HFFc6 (cell line): ENCODE measurements at regions not wholly inside any gene's neighbourhood (a gene's known extent, or its start where the extent isn't known, plus 50 kb on each side); places are given as distances from the start of the nearest gene placed in this dataset.

ENCODE experiments used
- DNase-seq: peaks from one replicate; pipeline ENCODE4 v3.0.0-alpha.2; 2018
- H3K27ac Mint-ChIP-seq: 2 replicates; pipeline ENCODE4 v1.8.0; 2020; ENCODE audit warnings: mild to moderate bottlenecking, mixed read lengths
- H3K27me3 Mint-ChIP-seq: 2 replicates; pipeline ENCODE4 v1.8.0; 2021; ENCODE audit warnings: mild to moderate bottlenecking, moderate library complexity, mixed read lengths; ENCODE audit not compliant: insufficient read depth
- H3K36me3 Mint-ChIP-seq: 2 replicates; pipeline ENCODE4 v1.8.0; 2021; ENCODE audit warnings: low read depth, mixed read lengths
- H3K4me1 Mint-ChIP-seq: 2 replicates; pipeline ENCODE4 v1.8.0; 2020; ENCODE audit warnings: low read depth, mixed read lengths
- H3K4me3 Mint-ChIP-seq: 2 replicates; pipeline ENCODE4 v1.8.0; 2020; ENCODE audit warnings: mild to moderate bottlenecking, moderate library complexity, mixed read lengths
- H3K9me3 Mint-ChIP-seq: 2 replicates; pipeline ENCODE4 v1.8.0; 2020; ENCODE audit warnings: mild to moderate bottlenecking, mixed read lengths
- CTCF ChIP-seq: fragments of 200-600 bp; sonication (generic); IDR thresholded peaks from 2 replicates; pipeline ENCODE4 v1.5.0; 2021; ENCODE audit warnings: antibody characterized with exemption, mild to moderate bottlenecking

GRCh38 chr7:68309271-68309670 is 1289.0 kb upstream of the AUTS2 start:
- Mint-ChIP-seq H3K9me3 (peaks cover 60% of the 10 kb centered on the region), H3K4me3 (no peak overlapping the region), H3K27ac (no peak overlapping the region), H3K4me1 (no peaks in the 10 kb centered on the region), H3K27me3 (peaks cover 2% of the 10 kb centered on the region; the same call in 1 of the 2 replicates), H3K36me3 (peaks cover 5% of the 10 kb centered on the region; the same call in 1 of the 2 replicates)
- no peak for DNase-seq
- no peak for TF ChIP-seq CTCF

- no peak for DNase-seq
- Mint-ChIP-seq H3K27me3 (peaks cover 2% of the 10 kb centered on the region; the same call in 1 of the 2 replicates), H3K27ac (no peak overlapping the region), H3K4me3 (no peak overlapping the region), H3K4me1 (no peaks in the 10 kb centered on the region), H3K9me3 (peaks cover 57% of the 10 kb centered on the region), H3K36me3 (peaks cover 5% of the 10 kb centered on the region; the same call in 1 of the 2 replicates)
- TF ChIP-seq CTCF: no peak
Observed at GRCh38 chr7:68309806-68310205, 1288.5 kb upstream of the AUTS2 start.

- TF ChIP-seq CTCF: no peak
- Mint-ChIP-seq H3K27me3 (peaks cover 2% of the 10 kb centered on the region; the same call in 1 of the 2 replicates), H3K9me3 (peaks cover 47% of the 10 kb centered on the region), H3K36me3 (peaks cover 5% of the 10 kb centered on the region; the same call in 1 of the 2 replicates), H3K4me3 (no peak overlapping the region), H3K4me1 (no peaks in the 10 kb centered on the region), H3K27ac (no peak overlapping the region)
- DNase-seq: no peak
Observed at GRCh38 chr7:68311958-68312357, 1286.3 kb upstream of the AUTS2 start.

- H3K4me1 Mint-ChIP-seq: no peaks in the 10 kb centered on the region
- H3K4me3 Mint-ChIP-seq: no peak overlapping the region
- H3K27ac Mint-ChIP-seq: no peak overlapping the region
- no peak for TF ChIP-seq CTCF
- H3K36me3 Mint-ChIP-seq: peaks cover 5% of the 10 kb centered on the region; the same call in 1 of the 2 replicates
- H3K27me3 Mint-ChIP-seq: peaks cover 2% of the 10 kb centered on the region; the same call in 1 of the 2 replicates
- no peak for DNase-seq
- H3K9me3 Mint-ChIP-seq: peaks cover 42% of the 10 kb centered on the region
Observed at GRCh38 chr7:68313806-68314205, 1284.5 kb upstream of the AUTS2 start.

GRCh38 chr7:68314208-68314607 is 1284.1 kb upstream of the AUTS2 start:
- Mint-ChIP-seq H3K9me3 (peaks cover 38% of the 10 kb centered on the region), H3K27ac (no peak overlapping the region), H3K27me3 (peaks cover 2% of the 10 kb centered on the region; the same call in 1 of the 2 replicates), H3K4me3 (no peak overlapping the region), H3K36me3 (peaks cover 5% of the 10 kb centered on the region; the same call in 1 of the 2 replicates), H3K4me1 (no peaks in the 10 kb centered on the region)
- TF ChIP-seq CTCF: no peak
- DNase-seq: no peak

- no peaks in the 10 kb centered on the region; the same call in 1 of the 2 replicates for H3K36me3 Mint-ChIP-seq
- H3K4me3 Mint-ChIP-seq: no peak overlapping the region
- no peak overlapping the region for H3K27ac Mint-ChIP-seq
- H3K4me1 Mint-ChIP-seq: no peaks in the 10 kb centered on the region
- H3K9me3 Mint-ChIP-seq: peaks cover 16% of the 10 kb centered on the region
- H3K27me3 Mint-ChIP-seq: no peaks in the 10 kb centered on the region
- no peak for TF ChIP-seq CTCF
- DNase-seq: no peak
Observed at GRCh38 chr7:68317476-68317875, 1280.8 kb upstream of the AUTS2 start.
